Activated naive CD8-positive, alpha-beta T cell treated with anti-CD3 and anti-CD28 coated beads for 36 hours (primary cell): ENCODE measurements at regions not wholly inside any gene's neighbourhood (a gene's known extent, or its start where the extent isn't known, plus 50 kb on each side); places are given as distances from the start of the nearest gene placed in this dataset.

Experiments
- DNase-seq: peaks from one replicate; pipeline ENCODE4 v3.0.0; 2021
- H3K27ac Mint-ChIP-seq: one replicate; pipeline ENCODE4 v1.8.0; 2022; ENCODE audit warnings: mild to moderate bottlenecking, moderate library complexity, mixed read lengths
- H3K27me3 Mint-ChIP-seq: one replicate; pipeline ENCODE4 v1.8.0; 2022; ENCODE audit warnings: mild to moderate bottlenecking, mixed read lengths
- H3K36me3 Mint-ChIP-seq: one replicate; pipeline ENCODE4 v1.8.0; 2021; ENCODE audit warnings: mild to moderate bottlenecking, mixed read lengths
- H3K4me1 Mint-ChIP-seq: one replicate; pipeline ENCODE4 v1.8.0; 2021; ENCODE audit warnings: mixed read lengths
- H3K4me3 Mint-ChIP-seq: one replicate; pipeline ENCODE4 v1.8.0; 2022; ENCODE audit warnings: mild to moderate bottlenecking, moderate library complexity, mixed read lengths
- H3K9me3 Mint-ChIP-seq: one replicate; pipeline ENCODE4 v1.8.0; 2022; ENCODE audit warnings: mixed read lengths

DNA sequence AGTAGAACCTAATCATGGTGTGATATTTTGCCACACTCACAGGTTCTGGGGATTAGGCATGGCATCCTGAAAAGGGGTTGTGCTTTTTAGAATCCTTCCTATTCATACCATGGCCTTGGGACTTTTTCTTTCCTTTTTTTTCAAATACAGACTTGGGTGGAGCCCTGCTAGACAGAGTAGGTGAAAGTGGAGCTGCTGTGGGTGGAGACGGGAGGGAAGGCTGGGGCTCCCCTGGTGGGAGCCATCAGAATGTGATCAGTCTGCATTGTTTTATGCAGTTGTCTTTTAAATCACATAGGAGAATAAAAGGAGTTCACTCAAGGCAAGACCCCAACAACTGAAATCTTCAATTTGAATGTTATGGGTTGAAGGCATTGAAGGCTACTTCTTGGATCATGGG is 130.2 kb downstream of the VAPA start:
- H3K27me3 Mint-ChIP-seq: peaks cover 18% of the 10 kb centered on the region
- peaks cover 9% of the 10 kb centered on the region for H3K9me3 Mint-ChIP-seq
- H3K27ac Mint-ChIP-seq: no peak overlapping the region
- no peak overlapping the region for H3K4me3 Mint-ChIP-seq
- DNase-seq: no peak
- no peaks in the 10 kb centered on the region for H3K4me1 Mint-ChIP-seq
- peaks cover 2% of the 10 kb centered on the region for H3K36me3 Mint-ChIP-seq

DNA sequence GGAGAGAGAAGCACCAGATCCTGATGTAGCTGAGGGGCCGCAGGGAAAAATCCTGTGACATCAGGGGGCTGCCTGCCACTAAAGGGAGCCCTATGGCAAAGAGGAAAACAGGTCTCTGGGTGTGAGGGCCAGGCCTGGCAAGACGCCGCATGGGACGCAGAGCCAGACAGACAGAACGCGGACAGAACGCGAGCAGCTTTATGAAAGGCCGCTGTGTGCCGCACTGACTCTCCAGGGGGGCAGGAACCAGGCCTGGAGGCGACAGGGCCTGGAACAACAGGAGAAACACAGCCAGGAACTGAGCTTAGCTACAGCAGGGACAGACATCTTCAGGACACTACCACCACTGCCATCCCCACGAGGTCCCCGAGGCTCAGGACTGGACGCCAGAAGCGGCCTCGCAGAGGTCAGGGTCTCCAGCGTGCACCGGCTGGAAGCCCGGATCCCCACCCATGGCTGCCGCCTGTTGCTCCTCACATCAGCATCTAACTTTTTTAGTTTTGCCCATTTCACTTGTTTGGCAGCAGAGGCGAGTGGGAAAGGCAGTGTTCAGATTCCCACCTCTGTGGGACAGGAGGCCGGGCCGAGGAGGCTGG is 131.6 kb downstream of the VAPA start:
- Mint-ChIP-seq H3K27ac (no peak overlapping the region), H3K36me3 (peaks cover 2% of the 10 kb centered on the region), H3K9me3 (peaks cover 9% of the 10 kb centered on the region), H3K27me3 (peaks cover 18% of the 10 kb centered on the region), H3K4me3 (no peak overlapping the region), H3K4me1 (no peaks in the 10 kb centered on the region)
- no peak for DNase-seq

DNA sequence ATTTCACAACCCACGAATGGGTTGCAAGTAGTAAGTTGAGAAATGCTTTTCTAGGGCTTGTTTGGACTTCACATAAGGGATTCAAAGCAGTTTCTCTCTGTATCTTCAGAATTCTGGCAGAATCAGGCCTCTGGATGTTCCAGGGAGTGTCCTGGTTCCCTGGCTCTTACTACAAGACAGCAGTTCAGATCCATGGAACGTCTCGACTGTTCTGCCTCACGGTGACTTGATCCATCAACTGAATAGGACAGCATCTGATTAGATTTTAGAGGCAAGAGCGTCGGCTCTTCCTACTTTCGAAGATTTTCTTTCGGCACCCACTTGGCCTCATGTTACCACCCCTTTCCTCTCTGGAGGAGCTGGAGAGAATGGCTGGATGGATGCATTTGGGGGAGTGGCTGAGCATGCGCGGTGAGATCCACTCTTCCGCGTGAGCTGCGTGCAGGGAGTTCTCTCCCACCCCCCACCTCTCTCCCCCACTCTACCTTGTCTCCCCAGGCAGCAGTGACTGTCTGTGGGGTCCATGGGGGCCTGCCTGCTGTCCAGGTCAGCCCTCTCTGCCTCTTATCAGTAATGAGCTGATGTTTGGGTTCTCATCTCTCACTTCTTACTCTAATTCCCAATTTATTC is 132.5 kb downstream of the VAPA start:
- peaks cover 9% of the 10 kb centered on the region for H3K9me3 Mint-ChIP-seq
- DNase-seq: no peak
- no peaks in the 10 kb centered on the region for H3K4me1 Mint-ChIP-seq
- H3K36me3 Mint-ChIP-seq: peaks cover 2% of the 10 kb centered on the region
- no peak overlapping the region for H3K27ac Mint-ChIP-seq
- H3K4me3 Mint-ChIP-seq: no peak overlapping the region
- H3K27me3 Mint-ChIP-seq: peaks cover 18% of the 10 kb centered on the region

DNA sequence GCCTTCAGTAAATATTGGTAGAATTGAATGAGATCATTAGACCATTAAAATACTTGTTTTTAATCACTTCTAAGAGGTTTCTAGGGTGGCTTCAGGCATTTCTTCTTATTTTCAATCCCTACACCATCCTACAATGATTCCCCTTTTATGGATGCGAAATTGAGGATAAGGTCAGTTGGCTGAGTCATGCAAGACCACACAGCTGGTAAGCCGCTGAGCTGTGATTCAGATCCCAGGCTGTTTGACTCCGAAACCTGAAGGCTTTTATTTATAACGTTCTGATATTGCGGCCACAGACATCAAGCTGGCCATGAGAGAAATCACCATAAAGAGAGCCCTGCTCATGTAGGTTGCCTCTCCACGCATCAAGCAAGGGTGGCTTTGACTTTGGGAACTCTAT is 133.4 kb downstream of the VAPA start:
- no peak for DNase-seq
- peaks cover 13% of the 10 kb centered on the region for H3K27me3 Mint-ChIP-seq
- H3K4me3 Mint-ChIP-seq: no peak overlapping the region
- peaks cover 5% of the 10 kb centered on the region for H3K9me3 Mint-ChIP-seq
- no peak overlapping the region for H3K27ac Mint-ChIP-seq
- no peaks in the 10 kb centered on the region for H3K4me1 Mint-ChIP-seq
- H3K36me3 Mint-ChIP-seq: peaks cover 2% of the 10 kb centered on the region

DNA sequence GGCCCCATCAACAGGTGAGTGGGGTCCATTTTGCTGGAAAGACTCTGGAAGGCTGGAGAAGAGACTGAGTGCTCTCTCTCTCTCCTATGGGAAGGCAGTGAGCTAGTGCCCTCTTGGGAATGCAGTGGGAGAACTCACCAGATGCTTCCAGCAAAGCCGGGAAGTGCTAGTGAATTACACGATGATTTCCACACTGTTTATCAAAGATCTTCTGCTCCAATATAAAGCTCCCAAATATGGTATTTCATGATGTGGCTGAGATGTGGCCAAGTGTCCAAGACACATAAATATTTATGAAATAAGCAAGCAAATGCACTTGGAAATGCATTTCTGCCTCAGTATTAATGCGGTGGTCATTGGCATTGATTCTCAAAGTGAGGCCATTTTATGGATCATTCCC is 135.9 kb downstream of the VAPA start:
- H3K4me3 Mint-ChIP-seq: no peak overlapping the region
- no peaks in the 10 kb centered on the region for H3K4me1 Mint-ChIP-seq
- H3K9me3 Mint-ChIP-seq: no peaks in the 10 kb centered on the region
- H3K27me3 Mint-ChIP-seq: peaks cover 9% of the 10 kb centered on the region
- H3K36me3 Mint-ChIP-seq: peaks cover 2% of the 10 kb centered on the region
- DNase-seq: no peak
- no peak overlapping the region for H3K27ac Mint-ChIP-seq

DNA sequence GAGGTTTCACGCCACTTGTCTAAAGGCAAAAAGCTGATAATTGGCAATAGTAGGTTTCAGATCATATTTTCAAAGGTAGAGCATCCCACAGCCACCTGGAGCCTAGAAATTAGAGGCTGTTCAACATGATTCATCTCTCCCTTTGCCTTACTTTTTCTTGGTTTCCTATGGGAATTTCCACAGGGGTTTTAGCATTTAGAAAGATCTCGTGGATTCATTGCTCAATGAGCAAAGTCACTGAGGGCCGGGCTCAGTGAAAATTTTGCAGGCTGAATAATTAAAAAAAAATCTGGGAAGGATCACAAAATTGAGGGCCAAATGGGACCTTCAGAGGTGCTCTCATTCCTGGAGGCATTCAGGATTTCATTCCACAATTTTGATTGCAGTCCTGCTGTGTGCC is 137.1 kb downstream of the VAPA start:
- H3K4me1 Mint-ChIP-seq: no peaks in the 10 kb centered on the region
- H3K36me3 Mint-ChIP-seq: peaks cover 2% of the 10 kb centered on the region
- H3K9me3 Mint-ChIP-seq: no peaks in the 10 kb centered on the region
- no peak overlapping the region for H3K4me3 Mint-ChIP-seq
- no peak overlapping the region for H3K27ac Mint-ChIP-seq
- H3K27me3 Mint-ChIP-seq: peaks cover 5% of the 10 kb centered on the region
- no peak for DNase-seq

DNA sequence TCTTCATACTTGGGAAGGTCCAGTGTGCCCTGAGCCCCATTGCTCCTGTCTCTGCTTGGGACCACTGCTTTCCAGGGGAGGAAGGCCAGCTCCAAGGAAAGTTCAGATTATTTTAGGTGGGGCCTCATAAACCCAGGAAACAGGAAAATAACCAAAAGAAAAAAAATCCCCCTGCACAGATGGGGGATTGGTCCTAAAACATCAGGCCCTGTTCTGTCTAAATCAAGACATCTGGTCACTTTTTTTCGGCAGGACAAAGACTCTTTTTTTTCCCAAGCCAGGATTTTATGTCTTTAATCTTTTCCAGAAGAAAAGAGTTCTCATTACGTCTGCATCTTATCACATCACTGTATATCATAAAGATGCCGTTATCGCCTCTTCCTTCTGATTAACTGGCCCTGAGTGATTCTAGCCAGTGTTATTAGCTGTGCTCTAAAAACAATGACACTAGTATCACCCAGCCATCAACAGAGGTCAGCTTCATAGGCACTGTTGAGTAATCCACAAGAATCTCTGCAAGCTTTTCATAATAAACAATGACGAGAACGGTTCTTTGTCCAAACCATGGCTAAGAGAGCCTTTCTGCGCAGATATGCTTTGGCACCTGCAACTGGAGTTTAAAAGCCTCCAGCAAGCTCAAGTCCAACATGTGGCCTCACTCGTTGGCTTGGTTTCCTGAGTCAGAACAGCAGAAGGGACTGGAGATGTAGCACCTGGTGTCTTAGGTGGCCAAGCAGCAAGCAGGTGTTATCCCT is 138.2 kb downstream of the VAPA start:
- no peak for DNase-seq
- H3K27ac Mint-ChIP-seq: no peak overlapping the region
- H3K27me3 Mint-ChIP-seq: peaks cover 5% of the 10 kb centered on the region
- no peak overlapping the region for H3K4me3 Mint-ChIP-seq
- H3K36me3 Mint-ChIP-seq: peaks cover 2% of the 10 kb centered on the region
- H3K9me3 Mint-ChIP-seq: no peaks in the 10 kb centered on the region
- H3K4me1 Mint-ChIP-seq: no peaks in the 10 kb centered on the region

DNA sequence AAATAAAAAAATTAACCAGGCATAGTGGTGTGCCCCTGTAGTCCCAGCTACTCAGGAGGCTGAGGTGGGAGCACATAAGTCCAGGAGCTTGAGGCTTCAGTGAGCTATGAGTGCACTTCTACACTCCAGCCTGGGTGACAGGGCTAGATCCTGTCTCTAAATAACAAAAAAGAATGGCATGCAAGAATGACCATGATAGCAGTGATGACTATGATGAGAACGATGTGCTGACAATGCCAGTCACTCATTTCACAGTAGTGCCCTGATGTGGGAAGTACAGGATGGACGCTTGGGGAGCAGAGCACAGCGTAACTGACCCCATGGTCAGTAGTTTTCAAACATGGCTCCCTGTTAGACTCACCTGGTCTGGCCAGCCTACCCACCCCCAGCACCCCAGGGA is 139.1 kb downstream of the VAPA start:
- no peak for DNase-seq
- H3K9me3 Mint-ChIP-seq: no peaks in the 10 kb centered on the region
- H3K4me1 Mint-ChIP-seq: peaks cover 7% of the 10 kb centered on the region
- H3K27me3 Mint-ChIP-seq: peaks cover 2% of the 10 kb centered on the region
- H3K27ac Mint-ChIP-seq: no peak overlapping the region
- no peaks in the 10 kb centered on the region for H3K36me3 Mint-ChIP-seq
- H3K4me3 Mint-ChIP-seq: no peak overlapping the region

DNA sequence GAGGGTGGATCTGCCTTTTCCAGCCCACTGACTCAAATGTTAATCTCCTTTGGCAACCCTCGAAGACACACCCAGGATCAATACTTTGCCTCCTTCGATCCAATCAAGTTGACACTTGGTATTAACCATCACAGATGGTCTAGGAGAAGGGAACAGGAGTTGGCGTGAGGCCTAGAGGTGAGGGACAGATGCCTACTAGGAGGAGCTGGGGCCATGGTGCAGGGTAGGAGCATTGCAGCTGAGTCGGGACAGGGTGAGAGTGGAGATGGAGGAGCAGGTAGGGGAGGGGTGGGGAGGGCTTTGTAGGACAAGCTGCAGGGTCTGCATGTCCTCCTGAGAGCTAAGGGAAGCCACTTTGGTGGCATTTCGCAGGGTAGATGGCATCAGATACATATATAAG is 140.0 kb downstream of the VAPA start:
- peaks cover 13% of the 10 kb centered on the region for H3K4me1 Mint-ChIP-seq
- H3K27me3 Mint-ChIP-seq: no peaks in the 10 kb centered on the region
- H3K4me3 Mint-ChIP-seq: no peak overlapping the region
- H3K36me3 Mint-ChIP-seq: no peaks in the 10 kb centered on the region
- no peak for DNase-seq
- H3K27ac Mint-ChIP-seq: no peak overlapping the region
- H3K9me3 Mint-ChIP-seq: no peaks in the 10 kb centered on the region

DNA sequence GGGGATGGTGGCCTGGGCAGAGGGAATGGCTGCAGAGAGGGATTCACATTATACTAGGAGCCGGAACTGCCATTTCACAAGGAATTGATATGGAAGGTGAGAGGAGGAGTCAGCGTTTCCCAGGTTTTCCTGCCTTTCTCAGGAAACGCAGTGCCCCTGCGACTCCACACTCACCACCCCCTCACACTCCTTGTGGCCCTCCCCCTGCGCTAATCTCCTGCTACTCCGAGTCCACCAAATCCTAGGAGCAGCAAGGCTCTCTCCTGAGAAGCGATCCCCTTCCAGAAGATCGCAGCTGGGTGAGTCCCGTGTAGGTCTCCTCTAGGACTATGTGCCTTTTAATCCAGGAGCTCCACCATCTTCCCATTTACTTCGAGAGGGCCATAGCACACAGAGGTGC is 140.6 kb downstream of the VAPA start:
- no peak overlapping the region for H3K4me3 Mint-ChIP-seq
- H3K27ac Mint-ChIP-seq: no peak overlapping the region
- H3K27me3 Mint-ChIP-seq: no peaks in the 10 kb centered on the region
- no peak for DNase-seq
- H3K4me1 Mint-ChIP-seq: peaks cover 13% of the 10 kb centered on the region
- no peaks in the 10 kb centered on the region for H3K36me3 Mint-ChIP-seq
- H3K9me3 Mint-ChIP-seq: no peaks in the 10 kb centered on the region

DNA sequence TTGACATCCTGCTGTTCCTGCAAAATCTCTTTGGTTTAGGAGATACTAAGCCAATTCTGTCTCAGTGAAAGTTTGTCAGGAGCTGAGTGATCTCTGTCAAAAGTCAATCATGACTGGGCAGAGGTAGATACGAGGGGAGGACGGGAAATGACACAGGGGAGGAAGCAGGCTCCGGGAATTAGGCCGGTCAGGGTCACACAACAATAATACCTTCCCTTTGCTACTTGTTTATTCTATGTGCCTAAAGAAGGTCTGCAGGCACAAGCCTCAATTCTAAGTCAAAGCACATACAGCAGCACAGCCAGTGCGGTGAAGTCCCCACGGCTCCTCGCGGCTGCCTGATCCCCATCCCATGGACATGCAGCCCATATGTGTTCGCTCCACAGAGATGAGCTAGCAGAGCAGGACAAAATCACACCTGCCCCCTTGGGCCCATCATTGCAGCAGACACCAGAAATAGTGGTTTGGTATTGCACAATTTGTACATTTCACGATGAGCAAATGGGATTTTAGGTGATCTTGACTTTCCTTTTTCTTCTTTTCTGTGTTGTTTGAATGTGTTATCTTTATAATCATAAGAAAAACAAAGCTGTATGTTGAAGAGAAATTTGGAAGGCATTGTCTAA is 141.4 kb downstream of the VAPA start:
- Mint-ChIP-seq H3K36me3 (no peaks in the 10 kb centered on the region), H3K4me1 (peaks cover 13% of the 10 kb centered on the region), H3K27ac (no peak overlapping the region), H3K27me3 (no peaks in the 10 kb centered on the region), H3K4me3 (no peak overlapping the region), H3K9me3 (no peaks in the 10 kb centered on the region)
- DNase-seq: no peak

DNA sequence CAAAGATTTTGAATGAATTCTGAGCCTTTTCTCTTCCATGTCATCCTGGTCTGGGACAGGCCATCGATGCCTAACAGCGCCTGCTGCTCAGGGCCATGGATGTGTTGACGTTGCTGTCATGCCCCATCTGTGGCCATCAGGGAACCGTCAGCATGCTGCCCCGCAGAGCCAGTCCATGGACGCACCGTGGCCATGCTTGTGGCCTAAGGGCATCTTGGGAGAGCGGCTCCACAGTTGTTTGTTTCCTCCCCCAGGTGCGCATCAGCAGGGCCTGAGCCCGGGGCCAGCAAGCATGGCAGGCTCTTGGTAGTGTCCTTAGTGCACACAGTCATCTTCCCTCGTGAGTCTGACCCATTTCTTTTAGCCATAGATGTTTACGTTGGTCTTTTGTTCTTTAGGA is 142.7 kb downstream of the VAPA start:
- H3K4me3 Mint-ChIP-seq: no peak overlapping the region
- H3K36me3 Mint-ChIP-seq: no peaks in the 10 kb centered on the region
- peaks cover 7% of the 10 kb centered on the region for H3K27me3 Mint-ChIP-seq
- H3K4me1 Mint-ChIP-seq: peaks cover 13% of the 10 kb centered on the region
- H3K9me3 Mint-ChIP-seq: no peaks in the 10 kb centered on the region
- no peak for DNase-seq
- no peak overlapping the region for H3K27ac Mint-ChIP-seq

DNA sequence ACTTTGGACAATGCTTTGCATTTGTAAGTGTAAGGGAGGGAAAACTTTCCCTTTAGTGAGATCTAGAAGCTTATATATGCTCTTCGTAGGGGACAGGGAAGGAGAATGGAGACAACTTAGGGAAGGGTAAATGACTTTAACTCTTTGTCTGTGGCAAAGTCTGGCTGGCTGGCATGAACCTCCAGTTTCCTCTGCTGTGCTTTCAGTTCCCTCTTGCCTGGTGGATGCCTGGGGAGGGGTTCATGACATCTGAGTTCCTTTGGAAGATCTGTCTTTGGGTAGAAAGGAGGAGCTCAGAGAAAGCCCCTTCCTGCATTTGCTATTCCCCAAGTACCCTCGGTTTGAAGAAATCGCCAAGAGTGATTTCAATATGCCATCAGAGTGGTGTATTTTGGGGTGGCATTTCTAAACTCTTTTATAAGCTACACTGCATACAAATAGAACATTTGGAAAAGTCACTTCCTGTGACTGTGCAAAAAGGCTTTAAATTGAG is 143.6 kb downstream of the VAPA start:
- Mint-ChIP-seq H3K9me3 (no peaks in the 10 kb centered on the region), H3K4me1 (peaks cover 13% of the 10 kb centered on the region), H3K27ac (no peak overlapping the region), H3K27me3 (peaks cover 11% of the 10 kb centered on the region), H3K4me3 (no peak overlapping the region), H3K36me3 (no peaks in the 10 kb centered on the region)
- no peak for DNase-seq

DNA sequence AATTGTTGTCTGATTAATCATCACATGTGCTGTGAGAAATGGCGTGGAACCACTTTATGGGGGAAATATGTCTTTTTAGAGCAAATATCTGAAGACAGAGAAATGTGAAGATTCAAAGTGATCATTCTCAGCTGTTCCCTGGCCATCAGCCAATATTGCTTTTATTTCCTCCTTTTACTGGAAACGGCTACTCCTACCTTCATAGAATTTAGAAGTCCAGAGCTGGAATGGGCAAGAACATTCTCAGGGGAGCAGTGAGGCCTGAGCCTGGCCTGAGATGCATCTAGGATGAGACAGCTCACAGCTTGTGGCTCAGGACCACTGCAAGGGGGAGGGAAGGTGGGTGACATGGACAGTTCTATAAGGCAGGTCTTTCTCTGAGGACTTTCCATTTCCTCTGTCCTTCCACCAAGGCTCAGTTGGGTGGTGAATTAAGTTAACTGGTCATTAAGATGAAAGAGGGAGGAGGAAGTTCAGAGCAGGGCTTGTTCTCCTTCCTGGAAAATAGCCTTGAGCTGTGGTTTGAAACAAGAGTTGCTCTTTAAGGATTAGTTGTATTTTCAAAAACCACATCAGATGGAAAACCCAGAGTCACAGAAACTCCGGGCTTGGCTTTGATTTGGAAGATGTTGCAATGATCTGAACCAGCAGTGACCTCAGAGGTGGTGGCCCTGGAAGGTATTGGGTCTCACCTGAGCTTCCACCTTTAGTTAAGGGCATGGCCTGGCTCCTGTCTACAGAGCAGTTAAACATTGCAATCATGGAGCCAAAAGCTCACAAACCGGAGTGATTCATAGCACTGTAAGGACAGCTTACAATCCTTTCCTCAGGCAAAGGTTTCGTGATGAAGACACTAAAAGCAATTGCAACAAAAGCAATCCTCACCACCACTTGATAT is 144.3 kb downstream of the VAPA start:
- peak; percentile 25 for DNase-seq

More for the DNA sequence above, 144.3 kb downstream of the VAPA start:
- H3K4me3 Mint-ChIP-seq: no peak overlapping the region
- H3K36me3 Mint-ChIP-seq: no peaks in the 10 kb centered on the region
- H3K27ac Mint-ChIP-seq: no peak overlapping the region
- peaks cover 11% of the 10 kb centered on the region for H3K27me3 Mint-ChIP-seq
- H3K4me1 Mint-ChIP-seq: peaks cover 13% of the 10 kb centered on the region
- H3K9me3 Mint-ChIP-seq: no peaks in the 10 kb centered on the region
